ENCODE measurements at regions not wholly inside any gene's neighbourhood (a gene's known extent, or its start where the extent isn't known, plus 50 kb on each side); places are given as distances from the start of the nearest gene placed in this dataset.
"Not testable (repeated sequence)": the region's sequence is repeated elsewhere in the genome, so short reads cannot be mapped to it uniquely, and the experiment has no call there.

DNA sequence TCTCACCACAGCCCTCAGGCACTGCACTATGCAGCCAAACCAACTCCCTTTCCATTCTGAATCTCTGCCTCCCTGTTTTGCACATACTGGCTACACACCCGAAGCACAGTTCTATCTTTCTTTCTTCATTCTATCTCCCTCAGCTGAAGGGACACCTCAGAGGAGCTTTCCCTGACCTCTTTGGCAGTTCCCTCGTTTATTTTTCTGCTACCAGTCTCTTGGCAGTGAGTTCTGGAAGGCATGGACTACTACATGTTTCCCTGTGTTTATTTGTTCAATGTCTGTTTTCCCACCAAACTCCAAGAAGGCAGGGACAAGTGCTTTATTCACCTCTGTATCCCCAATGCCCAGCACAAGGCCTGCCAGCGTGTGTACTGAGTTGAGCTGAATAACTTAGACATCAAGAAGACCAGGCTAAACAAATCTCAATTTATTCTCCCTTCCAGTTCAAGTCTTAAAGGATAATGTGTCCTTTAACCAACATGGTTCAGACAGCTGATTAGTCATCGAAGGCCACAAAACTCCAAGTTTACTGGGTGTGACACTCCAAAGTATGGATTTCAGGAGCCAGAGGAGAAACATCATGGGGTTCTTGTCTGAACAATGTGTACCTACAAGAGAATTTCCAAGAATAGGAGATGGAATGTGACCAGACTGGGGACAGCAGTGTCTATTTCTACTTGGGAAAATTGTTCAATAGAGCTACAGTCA lies 260.1 kb upstream of the CTNNB1 start:
- no TSS peak for BruUV-seq (replicated peaks)
- CTCF ChIA-PET, result interaction anchor here (1.0 kb wide), 2 partner anchors 10 to 19 kb away, joined by 3 read pairs; no protein-coding TSS in a partner anchor
- peak; percentile 16 for DNase-seq
- H3K9me3 Mint-ChIP-seq (ENCODE audit: low read depth, unreplicated experiment), result no peaks in the 10 kb centered on the region
- TF ChIP-seq, protein P1, sequence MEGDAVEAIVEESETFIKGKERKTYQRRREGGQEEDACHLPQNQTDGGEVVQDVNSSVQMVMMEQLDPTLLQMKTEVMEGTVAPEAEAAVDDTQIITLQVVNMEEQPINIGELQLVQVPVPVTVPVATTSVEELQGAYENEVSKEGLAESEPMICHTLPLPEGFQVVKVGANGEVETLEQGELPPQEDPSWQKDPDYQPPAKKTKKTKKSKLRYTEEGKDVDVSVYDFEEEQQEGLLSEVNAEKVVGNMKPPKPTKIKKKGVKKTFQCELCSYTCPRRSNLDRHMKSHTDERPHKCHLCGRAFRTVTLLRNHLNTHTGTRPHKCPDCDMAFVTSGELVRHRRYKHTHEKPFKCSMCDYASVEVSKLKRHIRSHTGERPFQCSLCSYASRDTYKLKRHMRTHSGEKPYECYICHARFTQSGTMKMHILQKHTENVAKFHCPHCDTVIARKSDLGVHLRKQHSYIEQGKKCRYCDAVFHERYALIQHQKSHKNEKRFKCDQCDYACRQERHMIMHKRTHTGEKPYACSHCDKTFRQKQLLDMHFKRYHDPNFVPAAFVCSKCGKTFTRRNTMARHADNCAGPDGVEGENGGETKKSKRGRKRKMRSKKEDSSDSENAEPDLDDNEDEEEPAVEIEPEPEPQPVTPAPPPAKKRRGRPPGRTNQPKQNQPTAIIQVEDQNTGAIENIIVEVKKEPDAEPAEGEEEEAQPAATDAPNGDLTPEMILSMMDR (IDR thresholded peaks at IDR 0.05; ENCODE audit: unreplicated experiment), result no peak
- intact Hi-C loops (cut with micrococcal nuclease; ENCODE audit: unreplicated experiment), result no loop called here
- H3K27me3 Mint-ChIP-seq (ENCODE audit: unreplicated experiment), result no peaks in the 10 kb centered on the region
- no peak overlapping the region for H3K4me3 Mint-ChIP-seq (ENCODE audit: low read depth, unreplicated experiment)
- H3K36me3 Mint-ChIP-seq (ENCODE audit: insufficient read depth, unreplicated experiment), result no peaks in the 10 kb centered on the region
- peak overlapping the region; percentile 59 for H3K27ac Mint-ChIP-seq (ENCODE audit: unreplicated experiment)
- H3K4me1 Mint-ChIP-seq (ENCODE audit: low read depth, unreplicated experiment), result peaks cover 17% of the 10 kb centered on the region

DNA sequence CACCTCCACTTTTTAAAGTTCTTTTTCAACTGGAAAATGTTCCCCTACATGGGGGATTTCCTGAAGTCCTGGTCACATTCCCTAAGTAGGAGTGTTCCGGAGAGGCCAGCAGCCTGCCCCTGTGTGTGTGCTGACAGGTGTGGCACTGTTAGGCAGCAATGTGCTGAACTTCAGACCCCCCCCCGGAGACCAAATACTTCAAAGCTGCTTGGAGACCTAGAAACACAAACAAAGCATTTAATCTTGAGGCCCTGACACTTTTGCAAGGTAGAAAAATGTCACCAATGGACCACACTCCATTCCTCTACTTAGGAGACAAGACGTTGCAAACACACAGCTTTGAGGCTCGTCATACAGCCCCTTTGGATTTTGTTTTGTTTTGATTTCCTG lies 259.6 kb upstream of the CTNNB1 start:
- peak; percentile 59 for DNase-seq
- Mint-ChIP-seq H3K36me3 (ENCODE audit: insufficient read depth, unreplicated experiment) (no peaks in the 10 kb centered on the region), H3K27ac (ENCODE audit: unreplicated experiment) (peak overlapping the region; percentile 59), H3K9me3 (ENCODE audit: low read depth, unreplicated experiment) (no peaks in the 10 kb centered on the region), H3K27me3 (ENCODE audit: unreplicated experiment) (no peaks in the 10 kb centered on the region), H3K4me3 (ENCODE audit: low read depth, unreplicated experiment) (peak overlapping the region; percentile 30), H3K4me1 (ENCODE audit: low read depth, unreplicated experiment) (peaks cover 17% of the 10 kb centered on the region)
- CTCF ChIA-PET, result interaction anchor here (0.6 to 1.0 kb wide), 3 partner anchors 10 to 19 kb away, joined by 3 to 5 read pairs (median 3); no protein-coding TSS in a partner anchor
- intact Hi-C loops (cut with micrococcal nuclease; ENCODE audit: unreplicated experiment), result no loop called here
- no TSS peak for BruUV-seq (replicated peaks)
- TF ChIP-seq, protein P1 (IDR thresholded peaks at IDR 0.05; ENCODE audit: unreplicated experiment), result no peak

DNA sequence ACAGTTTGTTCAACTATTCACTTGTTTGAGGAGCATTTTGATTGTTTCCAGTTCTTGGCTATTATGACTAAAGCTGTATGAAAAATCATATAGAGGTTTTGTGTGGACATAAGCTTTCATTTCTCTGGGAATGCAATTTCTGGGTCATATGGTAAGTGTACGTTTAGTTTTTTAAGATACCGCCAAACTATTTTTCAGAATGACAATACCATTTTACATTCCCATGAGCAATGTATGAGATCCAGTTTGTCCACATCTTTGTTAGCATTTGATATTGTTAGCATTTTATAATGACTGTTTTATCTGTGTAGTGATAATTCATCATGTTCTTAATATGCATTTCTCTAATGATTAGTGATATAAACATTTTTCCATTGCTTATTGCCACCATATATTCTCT lies 258.7 kb upstream of the CTNNB1 start:
- TF ChIP-seq, protein P1 (IDR thresholded peaks at IDR 0.05; ENCODE audit: unreplicated experiment), result no peak
- CTCF ChIA-PET, result no interaction called here
- Mint-ChIP-seq H3K36me3 (ENCODE audit: insufficient read depth, unreplicated experiment) (no peaks in the 10 kb centered on the region), H3K27ac (ENCODE audit: unreplicated experiment) (peak overlapping the region; percentile 59), H3K9me3 (ENCODE audit: low read depth, unreplicated experiment) (no peaks in the 10 kb centered on the region), H3K27me3 (ENCODE audit: unreplicated experiment) (no peaks in the 10 kb centered on the region), H3K4me1 (ENCODE audit: low read depth, unreplicated experiment) (peaks cover 17% of the 10 kb centered on the region), H3K4me3 (ENCODE audit: low read depth, unreplicated experiment) (no peak overlapping the region)
- intact Hi-C loops (cut with micrococcal nuclease; ENCODE audit: unreplicated experiment), result no loop called here
- no peak for DNase-seq
- no TSS peak for BruUV-seq (replicated peaks)

DNA sequence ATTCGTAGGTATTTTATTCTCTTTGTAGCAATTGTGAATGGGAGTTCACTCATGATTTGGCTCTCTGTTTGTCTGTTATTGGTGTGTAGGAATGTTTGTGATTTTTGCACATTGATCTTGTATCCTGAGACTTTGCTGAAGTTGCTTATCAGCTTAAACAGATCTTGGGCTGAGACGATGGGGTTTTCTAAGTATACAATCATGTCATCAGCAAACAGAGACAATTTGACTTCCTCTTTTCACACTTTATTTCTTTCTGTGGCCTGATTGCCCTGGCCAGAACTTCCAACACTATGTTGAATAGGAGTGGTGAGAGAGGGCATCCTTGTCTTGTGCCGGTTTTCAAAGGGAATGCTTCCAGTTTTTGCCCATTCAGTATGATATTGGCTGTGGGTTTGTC lies 252.3 kb upstream of the CTNNB1 start:
- DNase-seq; intact Hi-C loops (cut with micrococcal nuclease; ENCODE audit: unreplicated experiment); H3K4me3 Mint-ChIP-seq (ENCODE audit: low read depth, unreplicated experiment); H3K4me1 Mint-ChIP-seq (ENCODE audit: low read depth, unreplicated experiment); BruUV-seq (replicated peaks); H3K27ac Mint-ChIP-seq (ENCODE audit: unreplicated experiment); H3K9me3 Mint-ChIP-seq (ENCODE audit: low read depth, unreplicated experiment); H3K27me3 Mint-ChIP-seq (ENCODE audit: unreplicated experiment); CTCF ChIA-PET; H3K36me3 Mint-ChIP-seq (ENCODE audit: insufficient read depth, unreplicated experiment): not testable (repeated sequence)

DNA sequence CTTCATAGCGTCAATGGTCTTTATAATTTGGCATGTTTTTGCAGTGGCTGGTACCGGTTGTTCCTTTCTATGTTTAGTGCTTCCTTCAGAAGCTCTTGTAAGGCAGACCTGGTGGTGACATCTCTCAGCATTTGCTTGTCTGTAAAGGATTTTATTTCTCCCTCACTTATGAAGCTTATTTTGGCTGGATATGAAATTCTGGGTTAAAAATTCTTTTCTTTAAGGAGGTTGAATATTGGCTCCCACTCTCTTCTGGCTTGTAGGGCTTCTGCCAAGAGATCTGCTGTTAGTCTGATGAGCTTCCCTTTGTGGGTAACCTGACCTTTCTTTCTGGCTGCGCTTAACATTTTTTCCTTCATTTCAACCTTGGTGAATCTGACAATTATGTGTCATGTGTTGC lies 250.0 kb upstream of the CTNNB1 start:
- DNase-seq; H3K36me3 Mint-ChIP-seq (ENCODE audit: insufficient read depth, unreplicated experiment); intact Hi-C loops (cut with micrococcal nuclease; ENCODE audit: unreplicated experiment); CTCF ChIA-PET; H3K27me3 Mint-ChIP-seq (ENCODE audit: unreplicated experiment); H3K4me3 Mint-ChIP-seq (ENCODE audit: low read depth, unreplicated experiment); H3K4me1 Mint-ChIP-seq (ENCODE audit: low read depth, unreplicated experiment); BruUV-seq (replicated peaks); H3K27ac Mint-ChIP-seq (ENCODE audit: unreplicated experiment): not testable (repeated sequence)
- peaks cover 11% of the 10 kb centered on the region for H3K9me3 Mint-ChIP-seq (ENCODE audit: low read depth, unreplicated experiment)

Measured in Calu3 (cell line).